ENCODE measurements at regions not wholly inside any gene's neighbourhood (a gene's known extent, or its start where the extent isn't known, plus 50 kb on each side); places are given as distances from the start of the nearest gene placed in this dataset.

DNA sequence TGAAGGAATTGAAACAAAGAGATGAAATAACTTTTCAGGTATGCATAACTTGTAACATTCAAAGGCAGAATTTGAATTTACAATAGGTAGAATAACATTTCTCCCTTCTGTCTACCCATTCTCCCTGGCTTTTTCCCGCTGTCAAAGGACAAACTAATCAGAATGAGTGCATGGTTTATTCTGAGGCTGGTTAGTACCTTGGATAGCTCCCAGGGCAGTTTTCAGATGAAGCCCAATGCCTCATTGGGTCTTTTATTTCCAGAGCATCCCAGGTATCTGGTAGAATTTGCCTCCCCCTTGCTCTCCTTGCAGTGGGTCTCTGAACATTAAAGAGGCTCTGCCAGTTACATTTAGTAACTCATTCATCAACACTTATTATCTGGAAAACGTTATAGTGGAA lies 665.5 kb downstream of the BCKDHB start:
- H3K27ac ChIP-seq, result no peak overlapping the region
- TF ChIP-seq, protein P1, sequence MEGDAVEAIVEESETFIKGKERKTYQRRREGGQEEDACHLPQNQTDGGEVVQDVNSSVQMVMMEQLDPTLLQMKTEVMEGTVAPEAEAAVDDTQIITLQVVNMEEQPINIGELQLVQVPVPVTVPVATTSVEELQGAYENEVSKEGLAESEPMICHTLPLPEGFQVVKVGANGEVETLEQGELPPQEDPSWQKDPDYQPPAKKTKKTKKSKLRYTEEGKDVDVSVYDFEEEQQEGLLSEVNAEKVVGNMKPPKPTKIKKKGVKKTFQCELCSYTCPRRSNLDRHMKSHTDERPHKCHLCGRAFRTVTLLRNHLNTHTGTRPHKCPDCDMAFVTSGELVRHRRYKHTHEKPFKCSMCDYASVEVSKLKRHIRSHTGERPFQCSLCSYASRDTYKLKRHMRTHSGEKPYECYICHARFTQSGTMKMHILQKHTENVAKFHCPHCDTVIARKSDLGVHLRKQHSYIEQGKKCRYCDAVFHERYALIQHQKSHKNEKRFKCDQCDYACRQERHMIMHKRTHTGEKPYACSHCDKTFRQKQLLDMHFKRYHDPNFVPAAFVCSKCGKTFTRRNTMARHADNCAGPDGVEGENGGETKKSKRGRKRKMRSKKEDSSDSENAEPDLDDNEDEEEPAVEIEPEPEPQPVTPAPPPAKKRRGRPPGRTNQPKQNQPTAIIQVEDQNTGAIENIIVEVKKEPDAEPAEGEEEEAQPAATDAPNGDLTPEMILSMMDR (conservative IDR thresholded peaks at IDR 0.05), result no peak
- no peak for TF ChIP-seq ZFX (IDR thresholded peaks at IDR 0.05)

DNA sequence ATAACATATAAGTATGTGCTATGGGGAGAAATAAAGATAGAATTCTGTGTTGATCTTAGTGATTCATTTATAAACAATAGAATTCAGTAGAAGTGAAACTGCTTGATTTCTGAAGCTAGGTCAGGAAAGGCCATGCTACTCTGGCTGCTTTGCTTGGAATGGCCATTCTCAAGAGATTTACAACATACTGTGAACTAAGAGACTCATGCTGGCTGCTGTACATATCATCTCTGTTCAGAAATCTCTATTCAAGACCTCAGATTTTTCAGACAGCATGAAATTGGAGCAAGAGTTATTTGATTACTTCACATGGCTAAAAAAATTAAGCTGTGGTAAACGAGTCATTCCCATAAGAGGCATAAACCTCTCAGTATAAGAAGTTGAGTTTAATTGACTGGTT lies 662.6 kb downstream of the BCKDHB start:
- TF ChIP-seq, protein P1 (conservative IDR thresholded peaks at IDR 0.05), result no peak
- TF ChIP-seq ZFX (IDR thresholded peaks at IDR 0.05), result no peak
- H3K27ac ChIP-seq, result no peak overlapping the region

DNA sequence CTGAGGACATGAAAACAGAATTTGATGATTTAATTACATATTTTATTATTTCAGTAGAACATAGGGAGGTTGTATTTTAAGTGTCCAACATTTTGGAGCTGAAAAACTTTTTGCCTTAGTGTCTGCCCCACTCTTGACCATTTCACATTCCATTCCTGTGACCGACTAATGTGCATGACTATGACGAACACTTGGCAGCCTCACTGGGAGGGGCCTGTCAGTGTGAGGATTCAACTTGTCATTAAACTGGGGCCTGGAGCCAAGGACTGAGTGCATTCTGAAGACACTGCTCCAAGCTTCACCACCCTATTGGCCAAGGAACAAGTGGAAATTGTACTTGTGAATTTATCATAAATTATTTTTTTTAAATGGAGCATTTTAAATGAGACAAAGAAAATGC lies 661.3 kb downstream of the BCKDHB start:
- no peak overlapping the region for H3K27ac ChIP-seq
- no peak for TF ChIP-seq ZFX (IDR thresholded peaks at IDR 0.05)
- TF ChIP-seq, protein P1 (conservative IDR thresholded peaks at IDR 0.05), result no peak

DNA sequence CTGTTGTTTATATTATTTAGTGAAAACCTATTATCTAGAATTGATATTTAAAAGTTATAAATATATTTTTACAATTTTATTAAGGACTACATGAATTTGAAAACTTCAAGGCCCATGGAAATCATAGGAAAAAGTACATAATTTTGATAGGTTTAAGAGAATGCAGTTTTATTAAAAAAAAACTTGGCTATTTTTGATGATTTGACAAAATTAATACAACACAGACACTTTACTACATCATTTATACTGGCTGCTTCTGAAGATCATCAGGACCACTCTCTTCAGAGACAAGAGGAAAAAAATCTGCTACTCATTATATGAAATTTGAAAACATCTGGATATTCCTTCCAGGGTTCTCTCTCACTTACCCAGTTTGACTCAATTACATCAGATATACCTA lies 637.7 kb downstream of the BCKDHB start:
- no peak overlapping the region for H3K27ac ChIP-seq
- TF ChIP-seq, protein P1 (conservative IDR thresholded peaks at IDR 0.05), result no peak
- TF ChIP-seq ZFX (IDR thresholded peaks at IDR 0.05), result no peak

DNA sequence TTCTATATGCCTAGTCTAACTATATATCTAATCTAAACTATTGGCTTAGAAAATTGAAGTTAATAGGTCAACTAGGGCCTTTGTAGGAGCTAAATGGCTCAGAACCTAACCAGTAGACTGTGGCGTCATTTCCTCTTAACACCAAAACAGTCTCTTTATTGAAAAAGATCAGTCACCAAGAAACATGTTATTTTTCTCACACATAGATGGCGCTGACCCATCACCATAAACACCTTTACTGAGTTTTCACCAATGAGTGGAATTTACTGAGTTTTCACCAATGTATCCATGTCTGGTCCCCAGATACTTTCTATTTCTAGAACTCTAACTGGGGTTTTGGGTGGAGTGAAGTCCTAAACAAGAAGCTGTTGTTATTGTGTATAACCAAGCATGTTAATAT lies 636.0 kb downstream of the BCKDHB start:
- TF ChIP-seq ZFX (IDR thresholded peaks at IDR 0.05), result no peak
- TF ChIP-seq, protein P1 (conservative IDR thresholded peaks at IDR 0.05), result peak; percentile 47
- no peak overlapping the region for H3K27ac ChIP-seq

DNA sequence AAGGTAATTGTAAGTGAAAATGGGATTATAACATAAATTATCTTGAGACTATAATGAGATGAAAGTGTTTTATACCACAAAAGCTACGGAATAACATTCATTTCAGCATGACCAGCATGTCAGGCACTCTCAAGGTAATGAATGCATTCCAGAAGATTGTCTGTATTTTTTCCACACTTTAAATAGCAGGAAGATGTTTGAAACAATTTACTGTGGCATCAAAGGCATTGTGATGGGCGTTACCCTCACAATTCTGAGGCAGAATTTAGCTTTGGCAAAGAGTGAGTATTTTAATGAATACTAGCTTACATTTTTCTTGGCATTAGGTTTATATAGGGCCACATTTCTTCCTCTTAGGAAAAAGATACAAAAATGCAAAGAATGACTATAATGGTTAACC lies 627.2 kb downstream of the BCKDHB start:
- TF ChIP-seq, protein P1 (conservative IDR thresholded peaks at IDR 0.05), result no peak
- no peak for TF ChIP-seq ZFX (IDR thresholded peaks at IDR 0.05)
- H3K27ac ChIP-seq, result no peak overlapping the region

DNA sequence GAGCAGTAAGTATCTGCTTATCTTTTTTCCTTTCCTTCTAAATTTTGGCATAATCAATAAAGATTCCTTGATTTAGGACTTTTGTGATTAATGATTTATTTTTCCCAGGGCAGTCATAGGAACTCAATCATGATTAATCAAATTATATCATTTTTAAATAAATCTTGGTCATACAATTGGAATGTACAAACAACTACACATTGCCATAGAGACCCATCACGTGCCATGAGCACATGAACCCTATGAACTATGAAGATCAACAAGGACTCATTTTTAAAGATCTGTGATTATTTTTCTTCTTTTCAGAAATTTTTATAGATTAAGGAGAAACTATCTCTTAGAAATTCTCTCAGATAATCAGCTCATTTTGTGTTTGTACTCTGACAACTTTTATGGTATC lies 622.4 kb downstream of the BCKDHB start:
- H3K27ac ChIP-seq, result no peak overlapping the region
- no peak for TF ChIP-seq ZFX (IDR thresholded peaks at IDR 0.05)
- TF ChIP-seq, protein P1 (conservative IDR thresholded peaks at IDR 0.05), result no peak
